ENCODE measurements at regions not wholly inside any gene's neighbourhood (a gene's known extent, or its start where the extent isn't known, plus 50 kb on each side); places are given as distances from the start of the nearest gene placed in this dataset.

- TF ChIP-seq EZH2 (IDR thresholded peaks at IDR 0.05; ENCODE audit: insufficient read depth, poor library complexity, severe bottlenecking) (no peak), EZH2phosphoT487 (IDR thresholded peaks at IDR 0.05; ENCODE audit: insufficient read depth, low read depth) (no peak)
Observed at GRCh38 chr13:50584856-50585580, 258.5 kb downstream of the DLEU7 start.

Data from GM23248 (cell line).